ENCODE measurements at regions not wholly inside any gene's neighbourhood (a gene's known extent, or its start where the extent isn't known, plus 50 kb on each side); places are given as distances from the start of the nearest gene placed in this dataset.

GRCh38 chrX:3455796-3456195 is 109.3 kb upstream of the MXRA5 start (continued):
- TF ChIP-seq HOXC10 (CRISPR knock-in tag; IDR thresholded peaks at IDR 0.05) (no peak), ZNF664 (tag by site-specific recombination; IDR thresholded peaks at IDR 0.05) (no peak), ZNF624 (tag by site-specific recombination; IDR thresholded peaks at IDR 0.05) (no peak), TRIM28 (IDR thresholded peaks at IDR 0.05; ENCODE audit: borderline replicate concordance, low read length) (no peak), KLF16 (tag by site-specific recombination; IDR thresholded peaks at IDR 0.05) (no peak), ZNF610 (tag by site-specific recombination; IDR thresholded peaks at IDR 0.05; ENCODE audit: borderline replicate concordance) (no peak)

DNA sequence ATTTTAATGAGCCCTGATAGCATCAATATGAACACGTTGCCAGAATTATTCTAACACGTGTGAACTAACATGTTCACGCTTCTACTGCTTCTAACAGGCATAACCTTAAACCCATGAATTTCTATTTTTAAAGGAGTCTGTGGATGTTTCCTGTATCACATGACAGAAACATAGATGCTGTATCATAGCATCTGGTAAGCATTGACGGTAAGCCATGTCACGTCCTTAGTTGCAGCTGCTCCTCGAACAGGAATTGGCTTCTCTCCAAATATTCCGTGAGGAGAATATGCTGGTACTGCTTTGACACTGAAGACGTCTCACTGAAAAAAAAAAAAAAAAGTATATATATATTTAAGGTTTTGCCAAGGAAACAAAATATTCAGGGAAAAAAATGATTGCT is 105.1 kb upstream of the MXRA5 start:
- TF ChIP-seq ZNF626 (tag by site-specific recombination; IDR thresholded peaks at IDR 0.05) (no peak), ZNF701 (tag by site-specific recombination; IDR thresholded peaks at IDR 0.05) (no peak), ZBTB21 (tag by site-specific recombination; IDR thresholded peaks at IDR 0.05) (no peak), ZNF10 (tag by site-specific recombination; IDR thresholded peaks at IDR 0.05) (no peak), ZXDB (tag by site-specific recombination; IDR thresholded peaks at IDR 0.05) (no peak), ZNF488 (tag by site-specific recombination; IDR thresholded peaks at IDR 0.05) (no peak), ZNF830 (tag by site-specific recombination; IDR thresholded peaks at IDR 0.05; ENCODE audit: low read depth) (no peak), ZNF621 (tag by site-specific recombination; IDR thresholded peaks at IDR 0.05) (no peak), ZNF530 (tag by site-specific recombination; IDR thresholded peaks at IDR 0.05; ENCODE audit: low read depth) (no peak), HOXD13 (CRISPR knock-in tag; IDR thresholded peaks at IDR 0.05; ENCODE audit: borderline replicate concordance) (no peak), ZBTB20 (tag by site-specific recombination; IDR thresholded peaks at IDR 0.05) (no peak), ZNF544 (tag by site-specific recombination; IDR thresholded peaks at IDR 0.05) (no peak), YY1 (tag by site-specific recombination; IDR thresholded peaks at IDR 0.05) (no peak), GLIS1 (tag by site-specific recombination; IDR thresholded peaks at IDR 0.05) (no peak), ZNF184 (tag by site-specific recombination; IDR thresholded peaks at IDR 0.05) (no peak), ZNF629 (tag by site-specific recombination; IDR thresholded peaks at IDR 0.05) (no peak), PATZ1 (tag by site-specific recombination; IDR thresholded peaks at IDR 0.05) (no peak), ZNF112 (tag by site-specific recombination; IDR thresholded peaks at IDR 0.05) (no peak)
- TF ChIP-seq, protein P1, sequence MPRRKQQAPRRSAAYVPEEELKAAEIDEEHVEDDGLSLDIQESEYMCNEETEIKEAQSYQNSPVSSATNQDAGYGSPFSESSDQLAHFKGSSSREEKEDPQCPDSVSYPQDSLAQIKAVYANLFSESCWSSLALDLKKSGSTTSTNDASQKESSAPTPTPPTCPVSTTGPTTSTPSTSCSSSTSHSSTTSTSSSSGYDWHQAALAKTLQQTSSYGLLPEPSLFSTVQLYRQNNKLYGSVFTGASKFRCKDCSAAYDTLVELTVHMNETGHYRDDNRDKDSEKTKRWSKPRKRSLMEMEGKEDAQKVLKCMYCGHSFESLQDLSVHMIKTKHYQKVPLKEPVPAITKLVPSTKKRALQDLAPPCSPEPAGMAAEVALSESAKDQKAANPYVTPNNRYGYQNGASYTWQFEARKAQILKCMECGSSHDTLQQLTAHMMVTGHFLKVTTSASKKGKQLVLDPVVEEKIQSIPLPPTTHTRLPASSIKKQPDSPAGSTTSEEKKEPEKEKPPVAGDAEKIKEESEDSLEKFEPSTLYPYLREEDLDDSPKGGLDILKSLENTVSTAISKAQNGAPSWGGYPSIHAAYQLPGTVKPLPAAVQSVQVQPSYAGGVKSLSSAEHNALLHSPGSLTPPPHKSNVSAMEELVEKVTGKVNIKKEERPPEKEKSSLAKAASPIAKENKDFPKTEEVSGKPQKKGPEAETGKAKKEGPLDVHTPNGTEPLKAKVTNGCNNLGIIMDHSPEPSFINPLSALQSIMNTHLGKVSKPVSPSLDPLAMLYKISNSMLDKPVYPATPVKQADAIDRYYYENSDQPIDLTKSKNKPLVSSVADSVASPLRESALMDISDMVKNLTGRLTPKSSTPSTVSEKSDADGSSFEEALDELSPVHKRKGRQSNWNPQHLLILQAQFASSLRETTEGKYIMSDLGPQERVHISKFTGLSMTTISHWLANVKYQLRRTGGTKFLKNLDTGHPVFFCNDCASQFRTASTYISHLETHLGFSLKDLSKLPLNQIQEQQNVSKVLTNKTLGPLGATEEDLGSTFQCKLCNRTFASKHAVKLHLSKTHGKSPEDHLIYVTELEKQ (tag by site-specific recombination; IDR thresholded peaks at IDR 0.05; ENCODE audit: borderline replicate concordance) = no peak
- TF ChIP-seq, protein P2, sequence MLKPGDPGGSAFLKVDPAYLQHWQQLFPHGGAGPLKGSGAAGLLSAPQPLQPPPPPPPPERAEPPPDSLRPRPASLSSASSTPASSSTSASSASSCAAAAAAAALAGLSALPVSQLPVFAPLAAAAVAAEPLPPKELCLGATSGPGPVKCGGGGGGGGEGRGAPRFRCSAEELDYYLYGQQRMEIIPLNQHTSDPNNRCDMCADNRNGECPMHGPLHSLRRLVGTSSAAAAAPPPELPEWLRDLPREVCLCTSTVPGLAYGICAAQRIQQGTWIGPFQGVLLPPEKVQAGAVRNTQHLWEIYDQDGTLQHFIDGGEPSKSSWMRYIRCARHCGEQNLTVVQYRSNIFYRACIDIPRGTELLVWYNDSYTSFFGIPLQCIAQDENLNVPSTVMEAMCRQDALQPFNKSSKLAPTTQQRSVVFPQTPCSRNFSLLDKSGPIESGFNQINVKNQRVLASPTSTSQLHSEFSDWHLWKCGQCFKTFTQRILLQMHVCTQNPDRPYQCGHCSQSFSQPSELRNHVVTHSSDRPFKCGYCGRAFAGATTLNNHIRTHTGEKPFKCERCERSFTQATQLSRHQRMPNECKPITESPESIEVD (tag by site-specific recombination; IDR thresholded peaks at IDR 0.05) = no peak
- CTCF ChIA-PET = interaction anchor here (0.6 kb wide), 1 partner anchor 10 kb away, joined by 4 read pairs; no protein-coding TSS in a partner anchor

More for the DNA sequence above, 105.1 kb upstream of the MXRA5 start:
- Histone ChIP-seq H3K4me3 (ENCODE audit: low read depth, low read length) (no peak overlapping the region), H3K27ac (ENCODE audit: extremely low read depth, low read depth, low read length) (no peak overlapping the region), H3K4me1 (ENCODE audit: control insufficient read depth, insufficient read depth, low read length) (no peaks in the 10 kb centered on the region), H3K36me3 (ENCODE audit: control insufficient read depth in 2 of 2, insufficient read depth in 1 of 2, low read length in 2 of 2) (no peaks in the 10 kb centered on the region), H3K9me3 (ENCODE audit: control insufficient read depth, insufficient read depth, low read depth, low read length) (no peaks in the 10 kb centered on the region)
- POLR2A ChIA-PET = no interaction called here
